RWPE1 (cell line): ENCODE measurements at regions not wholly inside any gene's neighbourhood (a gene's known extent, or its start where the extent isn't known, plus 50 kb on each side); places are given as distances from the start of the nearest gene placed in this dataset.
"Not testable (repeated sequence)": the region's sequence is repeated elsewhere in the genome, so short reads cannot be mapped to it uniquely, and the experiment has no call there.

ENCODE experiments used
- CTCF ChIA-PET: fragments of 350-600 bp; sonication (Branson Sonifier 250); formaldehyde crosslinking; extraction: SDS; loops from one replicate; lab custom pipeline; 2021; lab: Yijun Ruan, JAX
- POLR2A ChIA-PET: fragments of 400-600 bp; formaldehyde crosslinking; extraction: SDS; loops from one replicate; lab custom pipeline; 2020; ENCODE audit warnings: antibody characterized with exemption; ENCODE audit not compliant: low non-redundant PET; lab: Yijun Ruan, JAX
- DNase-seq: peaks from one replicate; pipeline ENCODE4 v3.0.0; 2012; ENCODE audit warnings: low spot score
- H3K27ac ChIP-seq: fragments of 450-650 bp; 2 replicates; pipeline ENCODE4 v1.5.1; 2017
- TF ChIP-seq, protein P1 (sequence below): fragments of 450-650 bp; conservative IDR thresholded peaks from 2 replicates; pipeline ENCODE4 v1.5.1; 2017; ENCODE audit warnings: low read depth, mild to moderate bottlenecking

DNA sequence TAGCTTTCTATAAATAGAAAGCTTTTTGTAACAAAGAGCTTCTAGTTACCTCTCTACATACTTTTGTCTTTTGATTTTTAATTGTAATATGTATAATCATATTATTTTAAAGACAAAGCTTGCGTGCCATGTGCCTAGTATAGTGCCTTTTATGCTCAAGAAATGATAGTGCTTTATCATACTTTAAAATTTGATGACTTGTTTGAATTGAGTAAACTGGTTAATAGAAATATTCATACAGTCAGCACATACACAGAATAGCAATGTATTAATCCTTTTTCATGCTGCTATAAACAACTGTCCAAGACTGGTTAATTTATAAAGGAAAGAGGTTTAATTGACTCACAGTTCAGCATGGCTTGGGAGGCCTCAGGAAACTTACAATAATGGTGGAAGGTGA, 313.0 kb downstream of the FRK start:
- POLR2A ChIA-PET: no interaction called here
- CTCF ChIA-PET: no interaction called here
- no peak for DNase-seq
- TF ChIP-seq, protein P1, sequence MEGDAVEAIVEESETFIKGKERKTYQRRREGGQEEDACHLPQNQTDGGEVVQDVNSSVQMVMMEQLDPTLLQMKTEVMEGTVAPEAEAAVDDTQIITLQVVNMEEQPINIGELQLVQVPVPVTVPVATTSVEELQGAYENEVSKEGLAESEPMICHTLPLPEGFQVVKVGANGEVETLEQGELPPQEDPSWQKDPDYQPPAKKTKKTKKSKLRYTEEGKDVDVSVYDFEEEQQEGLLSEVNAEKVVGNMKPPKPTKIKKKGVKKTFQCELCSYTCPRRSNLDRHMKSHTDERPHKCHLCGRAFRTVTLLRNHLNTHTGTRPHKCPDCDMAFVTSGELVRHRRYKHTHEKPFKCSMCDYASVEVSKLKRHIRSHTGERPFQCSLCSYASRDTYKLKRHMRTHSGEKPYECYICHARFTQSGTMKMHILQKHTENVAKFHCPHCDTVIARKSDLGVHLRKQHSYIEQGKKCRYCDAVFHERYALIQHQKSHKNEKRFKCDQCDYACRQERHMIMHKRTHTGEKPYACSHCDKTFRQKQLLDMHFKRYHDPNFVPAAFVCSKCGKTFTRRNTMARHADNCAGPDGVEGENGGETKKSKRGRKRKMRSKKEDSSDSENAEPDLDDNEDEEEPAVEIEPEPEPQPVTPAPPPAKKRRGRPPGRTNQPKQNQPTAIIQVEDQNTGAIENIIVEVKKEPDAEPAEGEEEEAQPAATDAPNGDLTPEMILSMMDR: no peak
- H3K27ac ChIP-seq: no peak overlapping the region

DNA sequence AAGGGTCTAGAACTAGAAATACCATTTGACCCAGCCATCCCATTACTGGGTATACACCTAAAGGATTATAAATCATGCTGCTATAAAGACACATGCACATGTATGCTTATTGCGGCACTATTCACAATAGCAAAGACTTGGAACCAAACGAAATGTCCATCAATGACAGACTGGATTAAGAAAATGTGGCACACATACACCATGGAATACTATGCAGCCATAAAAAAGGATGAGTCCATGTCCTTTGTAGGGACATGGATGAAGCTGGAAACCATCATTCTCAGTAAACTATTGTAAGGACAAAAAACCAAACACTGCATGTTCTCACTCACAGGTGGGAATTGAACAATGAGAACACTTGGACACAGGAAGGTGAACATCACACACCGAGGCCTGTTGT, 314.1 kb downstream of the FRK start:
- H3K27ac ChIP-seq, DNase-seq, POLR2A ChIA-PET, CTCF ChIA-PET: not testable (repeated sequence)

DNA sequence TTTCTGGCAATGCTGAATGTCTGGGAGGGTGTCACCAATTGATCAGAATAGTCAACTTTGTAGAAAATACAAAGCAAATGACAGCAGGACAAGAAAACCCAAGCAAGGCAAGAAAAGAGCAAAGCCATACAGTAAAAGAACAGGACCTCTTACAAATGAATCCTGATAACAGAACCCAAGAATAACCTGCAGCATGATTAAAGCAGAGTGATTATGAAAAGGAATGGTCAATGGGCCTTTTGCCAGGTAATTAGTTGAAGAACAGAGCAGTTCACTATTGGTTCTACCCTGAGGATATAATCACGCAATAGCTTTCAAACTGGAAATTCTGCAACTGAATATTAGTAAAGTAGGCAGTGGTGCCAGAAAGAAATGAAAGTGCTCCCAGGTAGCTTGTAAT, 319.8 kb downstream of the FRK start:
- TF ChIP-seq, protein P1: no peak
- peak; percentile 4 for DNase-seq
- ChIA-PET CTCF (interaction anchor here (0.6 kb wide), 1 partner anchor 1180 kb away, joined by 4 read pairs; no protein-coding TSS in a partner anchor), POLR2A (no interaction called here)
- H3K27ac ChIP-seq: no peak overlapping the region

DNA sequence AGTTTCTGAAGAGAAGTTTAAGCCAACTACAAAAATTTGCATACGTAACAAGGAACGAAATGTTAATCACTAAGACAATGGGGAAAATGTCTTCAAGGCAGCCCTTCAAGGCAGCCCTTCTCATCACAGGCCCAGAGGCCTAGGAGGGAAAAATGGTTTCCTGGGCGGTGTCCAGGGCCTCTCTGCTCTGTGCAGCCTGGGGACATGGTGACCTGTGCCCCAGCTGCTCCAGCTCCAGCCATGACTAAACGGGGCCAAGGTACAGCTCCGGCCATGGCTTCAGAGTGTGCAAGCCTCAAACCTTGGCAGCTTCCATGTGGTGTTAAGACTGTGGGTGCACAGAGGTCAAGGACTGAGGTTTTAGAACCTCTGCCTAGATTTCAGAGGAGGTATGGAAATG, 325.1 kb downstream of the FRK start:
- CTCF ChIA-PET: no interaction called here
- no peak for DNase-seq
- POLR2A ChIA-PET: no interaction called here
- H3K27ac ChIP-seq: no peak overlapping the region
- TF ChIP-seq, protein P1: no peak

DNA sequence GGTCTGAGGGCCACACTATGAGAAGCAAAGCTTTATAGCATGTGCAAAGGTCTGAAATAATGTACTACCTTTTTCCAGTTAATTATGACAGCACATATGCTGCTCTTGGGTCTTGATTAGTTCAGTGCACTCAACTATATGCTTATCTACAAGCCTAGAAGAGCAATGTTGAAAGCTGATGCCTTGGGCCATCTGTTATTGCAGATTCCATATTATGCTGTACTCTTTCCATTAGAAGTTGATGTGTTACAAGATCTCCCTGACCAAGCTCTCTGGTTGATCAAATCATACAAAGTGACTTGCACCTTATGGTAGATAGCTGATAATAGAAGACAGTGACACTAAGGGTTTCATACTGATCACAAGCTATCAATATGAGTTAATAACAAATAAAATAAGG, 327.3 kb downstream of the FRK start:
- CTCF ChIA-PET: interaction anchor here (0.6 kb wide), 1 partner anchor 212 kb away, joined by 4 read pairs; no protein-coding TSS in a partner anchor
- TF ChIP-seq, protein P1: no peak
- H3K27ac ChIP-seq: no peak overlapping the region
- POLR2A ChIA-PET: no interaction called here
- no peak for DNase-seq

DNA sequence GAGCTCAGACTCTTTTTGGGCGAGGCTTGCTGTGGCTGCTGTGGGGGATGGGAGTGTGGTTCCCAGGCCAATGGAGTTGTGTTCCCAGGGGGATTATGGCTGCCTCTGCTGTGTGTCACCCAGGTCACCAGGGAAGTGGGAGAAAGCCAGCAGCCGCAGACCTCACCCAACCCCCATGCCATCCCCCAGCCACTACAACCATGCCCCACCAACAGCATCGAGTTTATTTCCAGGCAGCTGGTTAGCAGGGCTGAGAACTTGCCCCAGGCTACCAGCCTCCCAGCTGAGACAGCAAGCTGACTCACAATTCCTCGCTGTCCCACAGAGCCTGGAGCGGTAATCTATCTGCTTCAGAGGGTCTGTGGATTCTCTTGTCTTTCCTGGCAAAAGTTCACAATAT, 331.7 kb downstream of the FRK start:
- TF ChIP-seq, protein P1: no peak
- DNase-seq: peak; percentile 9
- no peak overlapping the region for H3K27ac ChIP-seq
- POLR2A ChIA-PET: no interaction called here
- CTCF ChIA-PET: no interaction called here

DNA sequence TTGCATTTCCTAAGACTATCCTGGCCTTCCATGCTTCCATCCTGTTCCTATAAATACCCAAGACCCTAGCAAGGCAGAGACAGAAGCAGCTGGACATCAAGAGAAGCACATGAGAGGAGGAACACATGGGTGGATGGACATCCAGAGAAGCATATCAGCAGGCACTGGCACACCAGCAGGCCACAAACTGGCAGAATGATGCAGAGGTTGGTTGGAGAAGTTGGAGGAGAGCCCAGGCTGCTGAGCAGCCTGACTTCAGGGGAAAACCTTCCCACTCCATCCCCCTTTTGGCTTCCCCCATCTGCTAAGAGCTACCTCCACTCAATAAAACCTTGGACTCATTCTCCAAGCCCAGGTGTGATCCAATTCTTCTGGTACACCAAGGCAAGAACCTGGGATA, 332.5 kb downstream of the FRK start:
- ChIA-PET CTCF (no interaction called here), POLR2A (no interaction called here)
- TF ChIP-seq, protein P1: no peak
- no peak overlapping the region for H3K27ac ChIP-seq
- no peak for DNase-seq
